Hepatocyte (in vitro differentiated cells): ENCODE measurements at regions not wholly inside any gene's neighbourhood (a gene's known extent, or its start where the extent isn't known, plus 50 kb on each side); places are given as distances from the start of the nearest gene placed in this dataset.

Experiments
- EZH2 ChIP-seq: fragments of 200-600 bp; sonication (generic); IDR thresholded peaks from 2 replicates; pipeline ENCODE4 v1.6.1; 2016; ENCODE audit warnings: antibody characterized with exemption, mild to moderate bottlenecking, borderline replicate concordance
- EZH2phosphoT487 ChIP-seq: fragments of 200-600 bp; sonication (generic); IDR thresholded peaks from one replicate; pipeline ENCODE4 v1.6.1; 2018; ENCODE audit warnings: antibody characterized with exemption, mild to moderate bottlenecking, low read depth, moderate library complexity; ENCODE audit not compliant: unreplicated experiment, severe bottlenecking
- TF ChIP-seq, protein P1 (sequence below): fragments of 200-600 bp; sonication (generic); IDR thresholded peaks from 2 replicates; pipeline ENCODE4 v1.5.1; 2016; ENCODE audit warnings: antibody characterized with exemption, mild to moderate bottlenecking; ENCODE audit not compliant: poor library complexity

DNA sequence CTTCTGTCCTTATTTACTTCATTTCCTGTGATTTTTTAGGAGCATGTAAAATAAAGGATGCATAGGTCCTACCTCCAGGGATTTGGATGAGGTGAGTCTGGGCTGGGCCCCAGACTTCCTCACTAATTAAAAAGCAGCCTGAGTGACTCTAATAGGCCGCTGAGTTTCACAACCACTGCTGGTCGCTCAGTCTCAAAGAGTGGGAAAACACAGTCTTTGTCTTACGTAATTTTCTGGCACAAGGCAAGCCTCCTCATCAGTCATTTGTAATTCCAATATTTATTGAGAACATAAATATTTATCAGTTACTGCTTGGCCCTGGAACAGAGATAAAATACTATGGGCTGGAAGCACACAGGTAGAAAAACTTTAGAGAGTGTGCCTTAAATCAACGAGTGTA, 195.4 kb upstream of the RUNX1 start:
- no peak for TF ChIP-seq EZH2
- TF ChIP-seq, protein P1, sequence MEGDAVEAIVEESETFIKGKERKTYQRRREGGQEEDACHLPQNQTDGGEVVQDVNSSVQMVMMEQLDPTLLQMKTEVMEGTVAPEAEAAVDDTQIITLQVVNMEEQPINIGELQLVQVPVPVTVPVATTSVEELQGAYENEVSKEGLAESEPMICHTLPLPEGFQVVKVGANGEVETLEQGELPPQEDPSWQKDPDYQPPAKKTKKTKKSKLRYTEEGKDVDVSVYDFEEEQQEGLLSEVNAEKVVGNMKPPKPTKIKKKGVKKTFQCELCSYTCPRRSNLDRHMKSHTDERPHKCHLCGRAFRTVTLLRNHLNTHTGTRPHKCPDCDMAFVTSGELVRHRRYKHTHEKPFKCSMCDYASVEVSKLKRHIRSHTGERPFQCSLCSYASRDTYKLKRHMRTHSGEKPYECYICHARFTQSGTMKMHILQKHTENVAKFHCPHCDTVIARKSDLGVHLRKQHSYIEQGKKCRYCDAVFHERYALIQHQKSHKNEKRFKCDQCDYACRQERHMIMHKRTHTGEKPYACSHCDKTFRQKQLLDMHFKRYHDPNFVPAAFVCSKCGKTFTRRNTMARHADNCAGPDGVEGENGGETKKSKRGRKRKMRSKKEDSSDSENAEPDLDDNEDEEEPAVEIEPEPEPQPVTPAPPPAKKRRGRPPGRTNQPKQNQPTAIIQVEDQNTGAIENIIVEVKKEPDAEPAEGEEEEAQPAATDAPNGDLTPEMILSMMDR, result no peak
- TF ChIP-seq EZH2phosphoT487, result no peak
